SJCRH30 (cell line): ENCODE measurements at regions not wholly inside any gene's neighbourhood (a gene's known extent, or its start where the extent isn't known, plus 50 kb on each side); places are given as distances from the start of the nearest gene placed in this dataset.

ENCODE experiments used
- DNase-seq, 2 experiments: peaks; one replicate each; pipeline ENCODE4 v3.0.0-alpha.2; 2015 to 2020
- H3K27ac ChIP-seq: fragments of 250-450 bp; sonication (Bioruptor Pico); 2 replicates; pipeline ENCODE4 v1.5.1; 2020; ENCODE audit warnings: mild to moderate bottlenecking, moderate library complexity
- H3K27me3 ChIP-seq: fragments of 250-450 bp; sonication (Bioruptor Pico); 2 replicates; pipeline ENCODE4 v1.5.1; 2020; ENCODE audit warnings: mild to moderate bottlenecking, moderate library complexity
- H3K36me3 ChIP-seq: fragments of 250-450 bp; sonication (Bioruptor Pico); 2 replicates; pipeline ENCODE4 v1.5.1; 2020; ENCODE audit warnings: mild to moderate bottlenecking, moderate library complexity
- H3K4me1 ChIP-seq: fragments of 250-450 bp; sonication (Bioruptor Pico); 2 replicates; pipeline ENCODE4 v1.5.1; 2020; ENCODE audit warnings: mild to moderate bottlenecking, moderate library complexity
- H3K4me3 ChIP-seq: fragments of 250-450 bp; sonication (Bioruptor Pico); 2 replicates; pipeline ENCODE4 v1.5.1; 2020; ENCODE audit warnings: mild to moderate bottlenecking, moderate library complexity
- H3K9me3 ChIP-seq: fragments of 250-450 bp; sonication (Bioruptor Pico); replicated peaks from 2 replicates; pipeline ENCODE4 v1.5.1; 2020; ENCODE audit warnings: mild to moderate bottlenecking, moderate library complexity

DNA sequence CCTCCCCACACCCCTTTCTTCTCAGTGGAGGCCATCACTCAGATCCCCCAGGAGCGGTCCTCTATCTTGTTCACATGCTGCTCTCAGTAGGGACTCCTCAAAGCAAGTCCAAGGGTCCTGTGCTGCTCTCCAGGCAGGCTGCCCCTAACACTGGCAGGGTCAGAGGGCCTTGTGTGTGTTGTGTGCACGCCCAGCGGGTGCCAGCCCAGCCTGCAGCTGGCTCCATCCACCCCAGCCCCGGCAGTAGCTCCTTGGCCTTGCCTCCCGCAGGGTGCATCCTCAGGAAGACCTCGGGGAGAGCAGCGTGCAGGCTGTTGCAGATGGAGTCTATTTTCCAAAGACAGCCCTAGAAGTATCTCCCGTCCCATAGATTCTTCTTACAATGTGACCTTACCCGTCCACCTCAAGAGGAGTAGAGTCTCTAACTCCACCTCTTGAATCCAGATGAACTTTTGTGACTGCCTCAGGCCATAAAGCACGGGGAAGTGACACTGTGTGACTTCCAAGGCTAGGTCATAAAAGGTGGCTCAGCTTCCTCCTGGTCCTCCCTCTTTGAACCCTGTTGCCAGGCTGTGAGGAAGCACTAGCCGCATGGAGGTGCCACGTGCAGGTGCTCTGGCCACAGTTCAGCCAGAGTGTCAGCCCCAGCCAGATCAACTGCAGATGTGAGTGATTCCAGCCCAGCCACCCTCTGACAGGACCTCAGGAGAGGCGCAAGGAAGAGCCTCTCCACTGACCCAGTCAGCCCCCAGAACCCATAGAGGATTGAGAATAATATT lies 531.6 kb downstream of the SHQ1 start:
- no peaks in the 10 kb centered on the region for H3K9me3 ChIP-seq
- peaks cover 4% of the 10 kb centered on the region; the same call in 1 of the 2 replicates for H3K4me1 ChIP-seq
- no peak for DNase-seq
- no peaks in the 10 kb centered on the region for H3K27me3 ChIP-seq
- no peak overlapping the region for H3K27ac ChIP-seq
- no peaks in the 10 kb centered on the region for H3K36me3 ChIP-seq
- no peak overlapping the region for H3K4me3 ChIP-seq

DNA sequence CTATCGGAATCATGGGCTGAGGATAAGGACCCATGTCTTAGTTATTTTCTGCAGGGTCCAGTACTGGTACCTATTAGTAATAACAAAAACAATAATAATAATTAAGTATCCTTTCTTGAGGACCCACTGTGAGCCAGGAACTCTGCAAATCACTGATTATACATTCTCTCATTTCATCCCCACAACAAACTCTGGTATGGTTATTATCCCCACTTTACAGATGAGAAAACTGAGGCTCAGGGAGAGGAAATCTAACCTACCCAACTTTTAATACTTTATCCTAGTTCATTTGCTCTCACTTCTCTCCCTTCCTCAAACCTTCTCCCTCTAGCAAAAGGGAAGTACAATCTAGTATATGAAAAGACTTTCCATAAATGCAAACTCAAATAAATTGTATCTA lies 528.4 kb upstream of the PROK2 start:
- Histone ChIP-seq H3K27ac (no peak overlapping the region), H3K4me1 (no peaks in the 10 kb centered on the region; the same call in 1 of the 2 replicates), H3K9me3 (no peaks in the 10 kb centered on the region), H3K27me3 (no peaks in the 10 kb centered on the region), H3K4me3 (no peak overlapping the region), H3K36me3 (no peaks in the 10 kb centered on the region)
- DNase-seq, result no peak

DNA sequence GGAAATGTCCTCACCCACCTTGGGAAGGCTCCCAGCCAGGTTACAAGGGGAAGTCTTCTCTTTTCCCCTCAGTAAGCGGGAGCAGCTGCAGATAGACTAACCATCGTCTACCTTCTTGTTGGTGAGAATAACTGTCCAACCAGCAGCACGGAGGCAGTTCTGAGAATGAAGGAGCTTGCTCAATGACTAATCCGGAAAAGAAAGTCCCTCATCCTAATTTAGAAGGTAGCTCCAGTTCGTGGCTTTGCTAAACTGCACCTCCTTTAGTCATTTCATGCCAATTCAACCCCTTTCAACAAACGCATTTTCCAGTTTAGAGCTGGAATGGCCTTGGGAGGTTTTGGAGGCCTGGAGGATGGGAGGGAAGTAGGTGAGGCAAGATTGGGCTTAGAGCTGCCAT lies 527.4 kb upstream of the PROK2 start:
- H3K27ac ChIP-seq, result no peak overlapping the region
- no peak for DNase-seq
- H3K36me3 ChIP-seq, result no peaks in the 10 kb centered on the region
- no peak overlapping the region for H3K4me3 ChIP-seq
- H3K9me3 ChIP-seq, result no peaks in the 10 kb centered on the region
- H3K4me1 ChIP-seq, result no peaks in the 10 kb centered on the region
- H3K27me3 ChIP-seq, result no peaks in the 10 kb centered on the region

DNA sequence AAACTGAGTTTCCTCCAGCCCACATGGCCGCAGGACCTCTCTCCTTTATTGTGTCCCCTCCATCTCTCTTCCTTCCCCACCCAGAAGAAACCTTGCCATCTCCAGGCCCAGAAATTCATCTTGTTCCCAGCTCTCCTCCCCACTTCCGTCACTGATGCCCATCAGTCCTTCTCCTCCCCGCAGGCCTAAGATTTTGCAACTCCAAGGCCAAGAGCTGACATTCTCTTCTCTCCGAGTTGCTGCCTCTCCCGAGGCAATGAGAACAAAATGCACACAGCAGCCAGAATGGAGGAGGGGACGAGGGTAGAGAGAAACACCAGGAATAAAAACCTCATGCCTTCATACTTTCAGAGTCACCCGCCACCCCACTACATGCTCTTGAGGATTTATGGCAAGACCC lies 526.5 kb upstream of the PROK2 start:
- H3K4me1 ChIP-seq, result no peaks in the 10 kb centered on the region
- H3K27me3 ChIP-seq, result no peaks in the 10 kb centered on the region
- H3K4me3 ChIP-seq, result no peak overlapping the region
- no peaks in the 10 kb centered on the region for H3K9me3 ChIP-seq
- no peaks in the 10 kb centered on the region for H3K36me3 ChIP-seq
- no peak for DNase-seq
- H3K27ac ChIP-seq, result no peak overlapping the region

DNA sequence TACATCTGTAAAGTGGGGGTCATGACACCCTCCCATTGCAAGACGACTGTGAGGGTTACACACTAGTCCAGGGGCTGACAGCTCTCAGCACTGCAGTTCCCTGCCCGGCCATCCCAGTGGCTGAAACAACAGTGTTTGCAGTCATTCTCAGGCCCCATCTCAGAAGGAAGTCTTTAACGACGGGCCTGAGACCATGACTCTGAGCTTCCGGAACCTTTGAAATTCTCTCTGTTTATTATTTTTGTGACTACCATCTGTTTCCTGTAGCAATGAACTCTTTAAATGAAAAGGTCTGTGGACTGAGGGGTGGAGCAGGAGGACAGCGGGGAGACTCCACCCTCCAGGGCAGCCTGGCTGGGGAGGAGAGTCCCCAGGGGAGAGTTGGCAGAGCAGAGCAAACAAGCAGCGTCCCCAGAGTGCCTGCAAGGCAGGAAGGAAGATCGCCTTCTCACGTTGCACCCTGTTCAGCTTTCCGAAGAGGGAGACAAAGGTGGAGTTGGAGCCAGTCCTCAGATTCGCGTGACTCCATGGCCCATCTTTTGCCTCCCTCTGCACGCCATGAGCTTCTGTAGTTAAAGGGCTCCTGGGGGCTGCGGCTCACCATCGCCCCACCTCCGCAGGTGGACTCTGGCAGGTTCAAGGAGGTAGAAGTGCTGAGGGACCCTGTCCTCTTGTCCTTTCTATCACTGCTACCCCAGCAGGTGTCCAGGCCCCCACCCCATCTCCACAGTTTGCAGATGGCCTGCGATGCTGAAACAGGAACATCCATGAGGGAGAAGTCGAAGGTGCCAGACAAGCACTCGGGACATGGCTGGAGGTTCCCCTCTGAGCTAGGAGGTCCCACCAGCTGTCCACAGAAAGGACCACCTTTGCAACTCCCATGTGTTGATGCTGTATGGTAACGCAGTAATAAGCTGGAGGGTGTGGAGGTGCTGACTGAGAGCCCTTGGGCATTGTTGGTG lies 525.8 kb upstream of the PROK2 start:
- no peaks in the 10 kb centered on the region for H3K9me3 ChIP-seq
- no peak overlapping the region for H3K27ac ChIP-seq
- no peaks in the 10 kb centered on the region for H3K36me3 ChIP-seq
- H3K4me3 ChIP-seq, result no peak overlapping the region
- DNase-seq, result peak; percentile 47 to 61
- no peaks in the 10 kb centered on the region for H3K27me3 ChIP-seq
- no peaks in the 10 kb centered on the region for H3K4me1 ChIP-seq

DNA sequence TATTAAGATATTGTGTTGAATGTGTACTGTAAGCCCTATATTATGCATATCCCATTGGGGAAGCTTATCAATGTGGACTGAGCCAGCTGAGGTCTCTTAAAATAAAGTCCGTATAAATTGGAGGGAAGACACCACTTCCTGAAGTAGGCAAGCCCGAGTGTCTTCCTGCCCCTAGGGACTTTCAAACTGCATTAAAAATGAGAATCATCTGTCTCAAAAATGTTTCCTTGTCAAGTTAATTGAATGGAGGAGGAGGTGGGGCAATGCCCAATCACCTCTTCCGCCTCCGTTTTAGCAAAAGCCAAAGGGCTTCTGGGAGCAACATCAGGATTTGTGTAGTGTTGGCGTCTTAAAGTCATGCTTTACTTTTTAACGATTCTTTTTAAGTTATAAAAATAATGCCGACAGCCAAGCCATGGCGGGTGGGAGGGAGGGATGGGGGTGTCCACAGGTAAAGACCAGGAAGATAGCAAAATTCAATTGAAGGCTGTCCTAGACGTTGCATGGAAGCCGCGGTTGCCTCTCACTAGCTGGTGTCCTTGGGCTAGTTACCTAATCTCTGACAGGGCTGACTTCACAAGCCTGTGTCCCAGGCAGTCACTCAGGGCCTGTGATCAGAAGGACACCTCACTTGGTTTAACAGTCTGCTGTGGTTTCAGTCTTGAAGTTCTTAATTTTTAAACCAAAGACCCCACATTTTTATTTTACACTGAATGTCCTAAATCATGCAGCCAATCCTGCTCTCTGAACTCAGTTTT lies 524.9 kb upstream of the PROK2 start:
- Histone ChIP-seq H3K36me3 (no peaks in the 10 kb centered on the region), H3K9me3 (no peaks in the 10 kb centered on the region), H3K4me3 (no peak overlapping the region), H3K27me3 (no peaks in the 10 kb centered on the region), H3K4me1 (no peaks in the 10 kb centered on the region), H3K27ac (no peak overlapping the region)
- no peak for DNase-seq

DNA sequence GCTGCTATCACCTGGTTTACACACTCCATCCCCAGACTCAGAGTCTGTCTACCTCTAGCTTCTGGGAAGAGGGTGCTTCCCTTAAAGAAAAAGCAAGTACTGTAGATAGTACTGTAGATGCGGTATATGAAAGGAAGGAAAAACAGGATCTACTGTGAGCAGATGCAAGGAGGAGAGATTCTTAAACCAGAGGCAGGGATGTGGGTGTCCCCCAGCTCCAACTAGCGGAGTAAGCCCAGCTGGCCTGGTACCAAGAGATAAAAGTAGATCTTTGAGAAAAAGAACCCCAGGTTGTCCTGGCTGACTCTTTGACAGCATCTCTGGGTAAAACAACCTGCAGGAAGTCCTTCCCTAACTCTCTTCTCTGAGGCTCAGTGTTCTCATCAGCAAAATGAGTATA lies 523.7 kb upstream of the PROK2 start:
- Histone ChIP-seq H3K27ac (no peak overlapping the region), H3K9me3 (no peaks in the 10 kb centered on the region), H3K4me1 (peaks cover 3% of the 10 kb centered on the region; the same call in 1 of the 2 replicates), H3K4me3 (no peak overlapping the region), H3K36me3 (no peaks in the 10 kb centered on the region), H3K27me3 (no peaks in the 10 kb centered on the region)
- DNase-seq, result no peak

DNA sequence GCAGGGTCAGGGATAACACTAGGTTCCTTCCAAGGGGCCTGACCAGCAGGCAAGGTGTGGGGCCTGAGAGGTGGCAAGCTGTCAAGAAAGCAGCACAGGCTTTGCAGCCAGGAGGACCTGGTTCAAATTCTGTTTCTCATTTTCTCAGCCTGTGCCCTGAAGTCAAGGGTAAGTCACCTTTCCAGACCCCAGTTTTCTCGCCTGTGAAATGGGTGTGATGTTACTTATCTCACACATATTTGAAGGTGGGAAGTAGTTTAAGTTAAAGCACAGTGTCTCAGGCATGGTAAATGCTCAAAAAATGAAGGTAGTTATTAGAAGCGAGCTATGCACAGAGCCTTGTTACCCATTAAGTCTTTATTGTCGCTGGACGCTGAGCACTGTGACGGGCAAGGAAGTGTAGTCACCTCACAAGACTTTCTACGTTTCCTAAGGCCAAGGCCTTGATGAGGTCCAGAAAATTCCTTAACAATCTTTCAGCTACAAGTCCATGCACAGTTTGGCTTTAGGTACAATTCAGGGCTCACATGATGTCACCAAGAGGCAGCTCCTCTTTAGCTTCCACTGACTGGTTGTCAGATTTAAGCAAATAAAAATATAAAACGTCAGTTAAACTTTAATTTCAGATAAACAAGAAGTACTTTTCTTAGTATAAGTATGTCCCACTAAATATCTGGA lies 522.6 kb upstream of the PROK2 start:
- Histone ChIP-seq H3K4me1 (peaks cover 3% of the 10 kb centered on the region; the same call in 1 of the 2 replicates), H3K36me3 (no peaks in the 10 kb centered on the region), H3K27ac (no peak overlapping the region), H3K4me3 (no peak overlapping the region), H3K9me3 (no peaks in the 10 kb centered on the region), H3K27me3 (no peaks in the 10 kb centered on the region)
- DNase-seq, result no peak

DNA sequence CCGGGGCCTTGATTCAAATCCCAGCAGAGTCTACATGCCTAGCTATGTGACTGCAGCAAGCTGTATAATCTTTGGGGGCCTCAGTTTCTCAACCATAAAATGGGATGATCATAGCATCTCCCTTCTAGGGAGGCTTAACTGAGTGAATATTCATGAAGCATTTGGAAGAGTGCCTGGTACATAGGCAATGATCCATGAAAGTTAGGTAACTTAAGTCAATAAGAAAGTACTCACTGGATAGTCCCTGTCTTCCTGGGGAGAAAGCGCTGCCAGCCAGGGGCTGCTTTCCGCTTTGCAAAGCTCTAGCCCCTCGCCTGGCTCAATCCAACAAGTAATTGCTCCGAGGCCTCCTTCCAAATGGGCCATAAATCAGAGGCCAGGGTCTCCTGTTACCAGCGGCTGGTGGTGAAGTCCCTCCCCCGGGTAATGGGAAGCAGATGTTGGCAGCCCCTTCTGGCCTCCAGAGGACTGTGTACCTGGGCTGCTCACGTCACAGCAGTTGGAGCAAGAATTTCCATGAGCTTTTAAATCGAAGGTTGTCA lies 521.9 kb upstream of the PROK2 start:
- Histone ChIP-seq H3K27me3 (no peaks in the 10 kb centered on the region), H3K4me1 (peaks cover 3% of the 10 kb centered on the region; the same call in 1 of the 2 replicates), H3K4me3 (no peak overlapping the region), H3K27ac (no peak overlapping the region), H3K9me3 (no peaks in the 10 kb centered on the region), H3K36me3 (no peaks in the 10 kb centered on the region)
- no peak for DNase-seq

DNA sequence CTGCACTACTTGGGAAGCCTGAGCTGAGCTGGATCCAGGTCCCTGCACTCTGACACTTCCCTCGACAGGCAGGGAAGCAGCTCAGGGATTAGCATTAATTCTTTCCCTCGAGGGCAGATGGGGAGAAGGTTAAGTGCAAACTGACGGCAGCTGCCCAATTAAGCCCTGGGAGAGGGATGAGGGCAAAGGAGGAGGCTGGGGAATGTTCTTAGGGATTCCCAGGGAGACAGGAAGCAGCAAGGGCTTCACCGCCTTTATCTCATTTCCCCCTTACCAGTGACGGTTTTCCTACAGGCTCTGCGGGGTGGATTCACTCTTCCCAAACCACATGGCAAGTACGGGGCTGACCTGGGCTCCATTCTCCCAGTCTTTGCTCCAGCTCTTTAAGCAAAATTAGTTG lies 519.0 kb upstream of the PROK2 start:
- no peaks in the 10 kb centered on the region for H3K27me3 ChIP-seq
- DNase-seq, result peak; percentile 53 to 72
- no peak overlapping the region for H3K27ac ChIP-seq

DNA sequence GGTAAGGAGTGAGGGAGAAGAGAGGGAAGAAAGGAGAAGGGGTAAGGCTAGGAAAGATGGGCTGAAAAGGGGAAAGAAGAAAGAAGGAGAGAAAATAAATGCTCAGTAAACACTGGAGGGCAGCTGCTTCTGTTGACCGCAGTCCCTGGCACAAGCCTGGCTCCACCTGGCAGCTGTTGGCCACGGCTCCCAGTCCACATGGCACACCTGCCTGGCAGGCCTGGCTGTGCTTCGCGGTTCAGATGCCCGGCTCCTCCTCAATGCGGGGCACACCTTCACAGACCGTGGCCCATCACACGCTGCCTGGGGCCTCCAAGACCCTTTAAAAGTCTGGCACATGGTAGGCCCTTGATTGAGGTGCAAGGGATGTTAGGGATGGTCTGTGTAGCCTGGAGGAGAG lies 516.8 kb upstream of the PROK2 start:
- Histone ChIP-seq H3K27ac (no peak overlapping the region), H3K36me3 (no peaks in the 10 kb centered on the region), H3K9me3 (no peaks in the 10 kb centered on the region), H3K4me1 (peaks cover 3% of the 10 kb centered on the region; the same call in 1 of the 2 replicates), H3K4me3 (no peak overlapping the region), H3K27me3 (no peaks in the 10 kb centered on the region)
- DNase-seq, result no peak

More for the DNA sequence above, 519.0 kb upstream of the PROK2 start:
- Histone ChIP-seq H3K36me3 (no peaks in the 10 kb centered on the region), H3K4me1 (peaks cover 3% of the 10 kb centered on the region; the same call in 1 of the 2 replicates), H3K4me3 (no peak overlapping the region), H3K9me3 (no peaks in the 10 kb centered on the region)

DNA sequence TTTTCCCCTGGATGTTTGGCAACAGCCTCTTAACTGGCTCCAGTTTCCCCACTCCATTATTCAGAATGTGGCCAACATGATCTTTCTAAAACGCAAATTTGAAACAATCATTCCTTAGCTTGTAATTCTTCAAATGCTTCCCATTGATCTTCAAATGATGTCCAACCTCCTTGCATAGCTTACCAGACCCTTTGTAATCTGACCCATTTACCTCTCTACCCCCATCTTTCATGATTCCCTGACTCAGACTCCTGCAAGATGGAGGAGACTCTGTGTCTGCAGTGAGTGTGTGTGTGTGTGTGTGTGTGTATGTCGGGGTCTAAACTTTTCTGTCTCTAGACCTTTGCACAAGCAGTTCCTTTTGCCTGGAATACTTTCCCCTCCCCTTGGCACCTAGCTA lies 515.7 kb upstream of the PROK2 start:
- H3K4me3 ChIP-seq, result no peak overlapping the region
- H3K36me3 ChIP-seq, result no peaks in the 10 kb centered on the region
- H3K27me3 ChIP-seq, result no peaks in the 10 kb centered on the region
- peaks cover 3% of the 10 kb centered on the region; the same call in 1 of the 2 replicates for H3K4me1 ChIP-seq
- no peak overlapping the region for H3K27ac ChIP-seq
- DNase-seq, result no peak
- H3K9me3 ChIP-seq, result no peaks in the 10 kb centered on the region

DNA sequence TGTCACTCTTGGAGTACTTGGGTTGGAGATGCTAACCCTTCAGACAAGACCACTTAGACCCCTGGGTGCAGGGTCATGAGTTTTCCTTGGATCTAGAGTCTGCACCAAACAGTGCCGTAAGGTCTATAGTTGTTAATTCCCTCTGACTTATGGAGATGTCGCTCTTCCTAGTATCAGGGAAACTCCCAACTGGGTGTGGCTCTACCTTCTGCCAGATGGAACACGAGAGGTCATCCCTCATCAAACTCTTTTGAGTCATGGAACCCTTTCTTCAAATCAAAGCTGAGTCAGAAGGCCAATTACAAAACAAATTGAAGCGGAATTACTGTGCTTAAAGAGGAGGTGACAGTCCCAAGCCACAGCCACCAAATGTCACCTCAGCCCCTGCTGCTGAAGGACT lies 514.9 kb upstream of the PROK2 start:
- H3K36me3 ChIP-seq, result no peaks in the 10 kb centered on the region
- no peak overlapping the region for H3K27ac ChIP-seq
- no peak overlapping the region for H3K4me3 ChIP-seq
- H3K4me1 ChIP-seq, result peaks cover 3% of the 10 kb centered on the region; the same call in 1 of the 2 replicates
- no peaks in the 10 kb centered on the region for H3K9me3 ChIP-seq
- no peak for DNase-seq
- no peaks in the 10 kb centered on the region for H3K27me3 ChIP-seq

DNA sequence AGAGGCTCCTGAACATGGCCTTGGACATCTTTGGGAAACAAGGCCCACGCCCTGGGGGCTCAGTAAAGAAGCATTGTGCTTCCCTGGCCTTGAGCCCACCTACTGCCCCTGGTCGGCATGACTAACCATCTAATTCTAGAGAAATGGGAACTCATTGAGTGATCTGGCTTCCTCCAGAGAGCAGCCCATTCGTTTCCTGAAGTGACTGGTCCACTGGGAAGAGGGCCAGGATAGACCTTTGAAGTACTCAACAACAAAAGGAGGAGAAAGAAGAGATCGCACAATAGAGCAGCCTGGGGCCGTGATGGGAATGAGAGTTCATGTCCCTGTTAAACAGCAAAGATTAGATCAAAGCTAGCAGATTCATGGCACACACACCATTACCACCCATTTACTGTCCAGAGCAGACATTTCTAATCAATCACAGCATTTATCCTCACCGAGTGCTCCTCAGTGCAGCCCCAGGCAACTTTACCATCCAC lies 514.4 kb upstream of the PROK2 start:
- H3K27me3 ChIP-seq, result no peaks in the 10 kb centered on the region

More for the DNA sequence above, 514.4 kb upstream of the PROK2 start:
- Histone ChIP-seq H3K9me3 (no peaks in the 10 kb centered on the region), H3K4me3 (no peak overlapping the region), H3K27ac (no peak overlapping the region), H3K4me1 (peaks cover 3% of the 10 kb centered on the region; the same call in 1 of the 2 replicates), H3K36me3 (no peaks in the 10 kb centered on the region)
- DNase-seq, result no peak
